Retinal pigment epithelial cell (primary cell): ENCODE measurements at regions not wholly inside any gene's neighbourhood (a gene's known extent, or its start where the extent isn't known, plus 50 kb on each side); places are given as distances from the start of the nearest gene placed in this dataset.

Source experiments
- DNase-seq: peaks from one replicate; pipeline ENCODE4 v3.0.0-alpha.2; 2010; ENCODE audit warnings: low read depth
- H3K4me3 ChIP-seq: 2 replicates; pipeline ENCODE4 v1.5.1; 2011; ENCODE audit warnings: mild to moderate bottlenecking, low read length, control low read depth, moderate library complexity
- TF ChIP-seq, protein P1 (sequence below): conservative IDR thresholded peaks from 2 replicates; pipeline ENCODE4 v1.5.1; 2011; ENCODE audit warnings: low read depth, low read length, control low read depth, inconsistent platforms

DNA sequence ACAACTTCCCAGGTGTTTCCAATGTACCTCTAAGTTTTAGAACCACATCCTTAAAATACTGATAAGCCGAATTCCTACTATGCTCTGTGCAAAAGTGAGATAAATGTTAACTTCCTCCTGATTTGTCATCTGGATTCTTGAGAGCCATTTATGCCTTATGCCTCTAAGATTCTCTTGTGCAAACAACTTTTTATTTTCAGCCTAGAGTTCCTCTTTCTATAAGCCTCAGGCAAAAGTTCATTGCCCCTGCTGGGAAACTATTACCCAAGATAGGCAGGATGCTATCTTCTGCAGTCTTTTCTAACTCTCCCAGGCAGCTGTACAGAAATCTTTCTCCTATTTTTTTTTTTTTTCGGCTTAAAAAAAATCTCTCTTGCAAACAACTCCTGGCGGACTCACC, 216.1 kb downstream of the KCNJ3 start:
- TF ChIP-seq, protein P1, sequence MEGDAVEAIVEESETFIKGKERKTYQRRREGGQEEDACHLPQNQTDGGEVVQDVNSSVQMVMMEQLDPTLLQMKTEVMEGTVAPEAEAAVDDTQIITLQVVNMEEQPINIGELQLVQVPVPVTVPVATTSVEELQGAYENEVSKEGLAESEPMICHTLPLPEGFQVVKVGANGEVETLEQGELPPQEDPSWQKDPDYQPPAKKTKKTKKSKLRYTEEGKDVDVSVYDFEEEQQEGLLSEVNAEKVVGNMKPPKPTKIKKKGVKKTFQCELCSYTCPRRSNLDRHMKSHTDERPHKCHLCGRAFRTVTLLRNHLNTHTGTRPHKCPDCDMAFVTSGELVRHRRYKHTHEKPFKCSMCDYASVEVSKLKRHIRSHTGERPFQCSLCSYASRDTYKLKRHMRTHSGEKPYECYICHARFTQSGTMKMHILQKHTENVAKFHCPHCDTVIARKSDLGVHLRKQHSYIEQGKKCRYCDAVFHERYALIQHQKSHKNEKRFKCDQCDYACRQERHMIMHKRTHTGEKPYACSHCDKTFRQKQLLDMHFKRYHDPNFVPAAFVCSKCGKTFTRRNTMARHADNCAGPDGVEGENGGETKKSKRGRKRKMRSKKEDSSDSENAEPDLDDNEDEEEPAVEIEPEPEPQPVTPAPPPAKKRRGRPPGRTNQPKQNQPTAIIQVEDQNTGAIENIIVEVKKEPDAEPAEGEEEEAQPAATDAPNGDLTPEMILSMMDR = no peak
- no peak for DNase-seq
- no peak overlapping the region for H3K4me3 ChIP-seq

DNA sequence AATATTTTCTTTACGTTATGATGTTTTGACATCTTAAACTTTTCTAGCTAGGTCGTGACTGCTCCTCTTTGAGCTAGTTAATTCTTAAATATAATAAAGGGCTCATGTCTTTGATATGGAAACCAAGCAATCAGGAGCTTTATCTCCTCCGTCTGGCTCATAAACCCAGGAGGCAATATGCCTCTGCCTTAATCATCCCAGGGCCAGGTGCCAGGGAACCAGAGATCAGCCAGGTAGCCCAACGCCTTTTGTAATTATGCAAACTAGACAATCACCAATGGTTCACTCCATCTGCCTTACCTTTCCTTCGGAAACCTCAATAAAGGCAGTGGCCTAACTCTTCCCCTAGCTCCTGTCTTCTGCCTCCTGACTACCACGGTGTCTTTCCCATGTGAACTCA, 213.7 kb downstream of the KCNJ3 start:
- TF ChIP-seq, protein P1 = no peak
- DNase-seq = no peak
- H3K4me3 ChIP-seq = no peak overlapping the region

DNA sequence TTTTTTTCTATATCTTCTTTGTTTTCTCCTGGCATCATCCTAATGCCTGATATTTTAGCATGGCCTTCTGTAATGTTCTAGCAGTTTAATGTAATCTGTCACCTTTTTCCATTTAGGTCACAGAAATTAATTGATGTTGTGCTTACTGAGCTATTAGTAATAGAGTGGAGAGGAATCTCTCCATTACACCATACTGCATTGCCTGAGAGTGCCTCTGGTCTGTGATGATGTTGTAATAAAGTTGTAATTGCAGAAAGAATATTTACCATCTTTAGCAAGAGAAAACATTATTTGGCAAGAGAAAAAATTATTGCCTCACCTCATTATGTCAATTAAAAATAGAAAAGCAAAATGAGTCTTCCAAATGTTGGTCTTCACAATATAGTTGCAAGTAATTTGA, 213.2 kb downstream of the KCNJ3 start:
- DNase-seq = no peak
- TF ChIP-seq, protein P1 = no peak
- no peak overlapping the region for H3K4me3 ChIP-seq

DNA sequence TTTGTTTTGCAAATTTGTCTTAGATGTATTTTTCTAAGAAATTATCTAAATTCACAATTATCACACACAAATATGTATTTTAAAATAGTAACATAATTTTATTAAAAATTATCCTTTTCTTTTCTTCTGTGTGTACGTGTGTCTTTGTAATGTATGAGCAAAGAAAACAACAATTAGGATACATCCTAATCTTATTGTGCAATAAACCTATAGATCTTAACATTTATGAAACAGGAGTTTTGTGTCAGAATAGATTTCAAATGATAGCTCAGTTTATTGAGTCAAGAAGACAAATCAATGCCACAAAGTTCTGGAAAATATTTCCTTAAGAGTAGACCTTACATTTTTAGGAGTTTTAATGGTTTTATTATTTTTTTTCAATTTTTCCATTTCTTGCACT, 212.2 kb downstream of the KCNJ3 start:
- H3K4me3 ChIP-seq = no peak overlapping the region
- TF ChIP-seq, protein P1 = no peak
- no peak for DNase-seq

DNA sequence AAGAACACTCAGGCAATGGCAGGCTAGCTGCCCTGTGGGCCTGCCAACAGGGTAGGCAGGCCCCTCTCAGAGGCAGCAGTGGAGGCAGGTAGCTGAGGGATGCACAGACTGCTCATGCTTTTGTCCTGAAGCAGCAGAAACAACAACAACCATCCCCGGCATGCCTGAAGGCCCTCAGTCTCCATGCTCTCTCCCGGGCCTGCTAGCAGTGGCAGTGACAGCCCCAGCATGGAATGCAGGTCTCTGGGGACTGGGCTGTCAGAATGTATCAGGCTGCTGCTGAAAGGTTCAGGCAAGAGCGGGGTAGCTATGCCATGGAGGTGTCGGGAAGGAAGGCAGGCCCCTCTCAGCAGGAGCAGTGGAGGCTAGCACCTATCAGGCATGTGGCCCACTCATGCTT, 209.8 kb downstream of the KCNJ3 start:
- no peak for DNase-seq
- no peak overlapping the region for H3K4me3 ChIP-seq
- TF ChIP-seq, protein P1 = no peak
